Coronary artery (tissue), 2 donors: ENCODE measurements at regions not wholly inside any gene's neighbourhood (a gene's known extent, or its start where the extent isn't known, plus 50 kb on each side); places are given as distances from the start of the nearest gene placed in this dataset.
"Not testable (repeated sequence)": the region's sequence is repeated elsewhere in the genome, so short reads cannot be mapped to it uniquely, and the experiment has no call there.

ENCODE experiments used
- DNase-seq: peaks from one replicate; pipeline ENCODE4 v3.0.0-alpha.2; 2017; ENCODE audit warnings: low spot score
- H3K27ac ChIP-seq, 2 donors: fragments of 200-600 bp; sonication (generic); one replicate each; pipeline ENCODE4 v1.5.1; 2016 to 2019
- H3K4me3 ChIP-seq: fragments of 200-600 bp; sonication (generic); 2 replicates; pipeline ENCODE4 v1.5.1; 2016; ENCODE audit warnings: mild to moderate bottlenecking, moderate library complexity
- TF ChIP-seq, protein P1 (sequence below): fragments of 200-600 bp; sonication (generic); IDR thresholded peaks from one replicate; pipeline ENCODE4 v1.5.1; 2019; ENCODE audit warnings: antibody characterized with exemption

DNA sequence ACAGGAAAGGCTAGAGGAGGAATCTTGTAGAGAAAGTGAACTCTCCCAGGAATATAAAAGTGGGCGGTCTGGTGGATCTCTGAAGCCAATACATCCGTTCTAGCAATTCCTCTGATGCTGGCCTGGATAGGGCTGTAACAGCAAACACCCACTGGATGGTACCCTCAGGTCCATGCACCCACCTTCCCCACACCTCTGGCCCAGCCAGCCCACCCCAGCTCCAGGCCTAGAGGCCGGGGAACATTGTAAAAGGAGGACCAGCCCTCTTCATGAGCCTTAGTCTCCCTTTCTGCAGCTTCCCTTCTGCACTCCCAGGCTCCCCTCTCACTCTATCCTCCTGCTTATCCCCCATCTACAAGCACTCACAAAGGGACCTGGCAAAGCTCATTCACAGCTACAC is 443.9 kb downstream of the BUD13 start:
- DNase-seq: no peak
- TF ChIP-seq, protein P1, sequence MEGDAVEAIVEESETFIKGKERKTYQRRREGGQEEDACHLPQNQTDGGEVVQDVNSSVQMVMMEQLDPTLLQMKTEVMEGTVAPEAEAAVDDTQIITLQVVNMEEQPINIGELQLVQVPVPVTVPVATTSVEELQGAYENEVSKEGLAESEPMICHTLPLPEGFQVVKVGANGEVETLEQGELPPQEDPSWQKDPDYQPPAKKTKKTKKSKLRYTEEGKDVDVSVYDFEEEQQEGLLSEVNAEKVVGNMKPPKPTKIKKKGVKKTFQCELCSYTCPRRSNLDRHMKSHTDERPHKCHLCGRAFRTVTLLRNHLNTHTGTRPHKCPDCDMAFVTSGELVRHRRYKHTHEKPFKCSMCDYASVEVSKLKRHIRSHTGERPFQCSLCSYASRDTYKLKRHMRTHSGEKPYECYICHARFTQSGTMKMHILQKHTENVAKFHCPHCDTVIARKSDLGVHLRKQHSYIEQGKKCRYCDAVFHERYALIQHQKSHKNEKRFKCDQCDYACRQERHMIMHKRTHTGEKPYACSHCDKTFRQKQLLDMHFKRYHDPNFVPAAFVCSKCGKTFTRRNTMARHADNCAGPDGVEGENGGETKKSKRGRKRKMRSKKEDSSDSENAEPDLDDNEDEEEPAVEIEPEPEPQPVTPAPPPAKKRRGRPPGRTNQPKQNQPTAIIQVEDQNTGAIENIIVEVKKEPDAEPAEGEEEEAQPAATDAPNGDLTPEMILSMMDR: no peak
- H3K27ac ChIP-seq: no peak overlapping the region
- no peak overlapping the region for H3K4me3 ChIP-seq

DNA sequence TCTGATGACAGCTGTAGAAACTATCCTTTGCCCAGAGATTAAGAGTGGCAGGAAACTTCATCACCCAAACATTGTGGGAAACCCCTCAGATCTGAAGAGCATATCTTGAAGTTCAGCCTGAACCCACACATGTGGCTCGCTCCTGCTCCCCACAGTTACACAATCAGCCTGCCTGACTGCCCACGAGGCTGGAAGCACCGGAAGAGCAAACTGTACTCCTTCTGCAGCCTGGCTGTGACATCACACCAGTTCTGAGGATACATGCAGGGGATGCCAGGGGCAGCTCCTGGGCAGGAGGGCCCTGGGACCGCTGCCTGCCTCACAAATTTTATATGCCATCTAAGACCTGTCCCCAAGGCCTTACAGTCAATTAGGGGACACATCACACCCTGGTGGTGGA is 444.4 kb downstream of the BUD13 start:
- DNase-seq: no peak
- Histone ChIP-seq H3K27ac (no peak overlapping the region), H3K4me3 (no peak overlapping the region)
- TF ChIP-seq, protein P1: no peak

DNA sequence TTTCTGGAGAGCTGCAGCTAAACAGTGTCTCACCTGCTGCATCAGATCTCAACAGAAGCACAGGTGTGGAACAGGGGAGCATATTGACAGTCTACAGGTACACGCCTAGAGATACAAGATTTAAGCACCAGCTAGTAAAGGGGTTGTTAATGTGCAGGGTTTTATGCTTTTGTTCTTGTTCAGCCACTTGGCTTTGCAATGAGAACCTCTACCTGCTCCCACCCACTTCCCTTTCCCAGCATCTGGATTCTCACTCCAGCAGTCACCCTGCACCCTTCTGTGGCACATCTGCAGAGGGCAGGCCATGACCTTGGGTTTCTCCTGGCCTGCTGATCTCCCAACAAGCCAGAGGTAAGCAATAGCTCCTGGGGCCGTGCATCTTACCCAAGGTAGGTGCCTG is 446.6 kb downstream of the BUD13 start:
- no peak overlapping the region for H3K4me3 ChIP-seq
- DNase-seq: no peak
- TF ChIP-seq, protein P1: no peak

DNA sequence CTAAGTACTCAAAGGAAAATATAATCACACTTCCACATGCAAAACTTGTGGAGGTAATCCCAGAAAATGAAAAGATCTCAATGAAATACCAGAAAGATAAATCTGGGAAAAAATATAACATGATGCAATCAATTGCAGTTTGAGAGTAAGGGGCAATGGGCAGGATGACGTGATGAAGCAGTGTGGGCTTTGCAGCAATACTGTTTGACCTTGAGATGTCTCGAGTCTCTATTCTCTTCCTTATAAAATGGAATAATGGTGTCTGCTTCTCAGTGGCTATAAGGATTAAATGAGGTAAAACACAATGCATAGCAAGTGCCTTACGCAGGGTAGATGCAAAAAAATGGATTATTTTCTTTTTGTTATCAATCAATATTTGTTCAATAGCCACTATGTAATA is 447.5 kb downstream of the BUD13 start:
- H3K4me3 ChIP-seq: no peak overlapping the region
- TF ChIP-seq, protein P1: no peak
- H3K27ac ChIP-seq: no peak overlapping the region
- no peak for DNase-seq

More for the DNA sequence above, 446.6 kb downstream of the BUD13 start:
- H3K27ac ChIP-seq: no peak overlapping the region

DNA sequence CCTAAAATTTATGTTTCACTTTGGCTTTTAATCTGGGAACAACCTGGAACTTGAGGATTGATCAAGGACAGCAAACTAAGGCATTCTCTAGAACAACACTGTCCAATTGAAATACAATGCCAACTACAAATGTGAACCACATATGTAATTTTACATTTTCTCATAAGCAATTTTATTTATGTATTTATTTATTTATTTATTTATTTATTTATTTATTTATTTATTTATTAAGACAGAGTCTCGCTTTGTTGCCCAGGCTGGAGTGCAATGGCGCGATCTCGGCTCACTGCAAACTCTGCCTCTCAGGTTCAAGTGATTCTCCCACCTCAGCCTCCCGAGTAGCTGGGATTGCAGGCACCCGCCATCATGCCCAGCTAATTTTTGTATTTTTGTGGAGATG is 448.7 kb downstream of the BUD13 start:
- H3K4me3 ChIP-seq, DNase-seq, H3K27ac ChIP-seq: not testable (repeated sequence)

DNA sequence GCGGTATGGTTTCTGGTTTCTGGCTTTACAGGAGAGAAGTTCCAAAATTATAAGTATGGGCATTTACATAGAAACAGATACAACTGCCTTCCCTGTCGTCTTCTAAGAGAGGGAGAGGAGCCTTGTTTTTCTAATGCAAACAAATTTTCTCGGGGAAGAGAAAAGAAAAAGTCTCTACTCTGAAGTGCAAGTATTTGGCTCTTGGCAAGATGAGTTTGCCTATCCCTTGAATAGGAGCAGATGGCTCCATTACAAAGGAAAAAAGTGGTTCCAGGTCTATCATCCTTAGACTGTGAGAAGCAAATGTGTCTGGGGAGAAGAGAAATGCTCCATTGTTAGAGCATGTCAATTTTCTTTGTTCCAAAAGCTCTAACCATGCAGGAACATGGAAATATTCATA is 455.6 kb downstream of the BUD13 start:
- H3K4me3 ChIP-seq: no peak overlapping the region
- TF ChIP-seq, protein P1: no peak
- H3K27ac ChIP-seq: no peak overlapping the region
- DNase-seq: no peak

DNA sequence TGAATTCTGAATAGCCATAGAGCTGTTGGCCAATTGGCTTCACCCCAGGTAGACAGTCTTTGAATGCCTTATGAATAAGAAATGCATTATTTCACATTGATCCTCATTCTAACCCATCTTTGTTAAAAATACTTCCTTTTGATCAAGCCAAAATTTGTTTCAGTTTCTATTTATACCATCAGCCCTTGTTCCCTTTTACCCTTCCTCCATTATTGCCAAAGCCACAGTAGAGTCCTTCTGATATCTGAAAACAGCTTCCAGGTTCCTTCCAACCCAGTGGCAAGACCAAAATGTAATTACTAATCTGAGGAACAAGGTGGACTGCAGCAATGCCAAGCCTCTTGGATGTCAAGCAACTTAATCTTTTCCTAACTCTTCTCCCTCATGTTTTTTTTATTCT is 458.8 kb downstream of the BUD13 start:
- H3K4me3 ChIP-seq: no peak overlapping the region
- TF ChIP-seq, protein P1: no peak
- no peak overlapping the region for H3K27ac ChIP-seq
- DNase-seq: no peak
